NB4 (cell line): ENCODE measurements at regions not wholly inside any gene's neighbourhood (a gene's known extent, or its start where the extent isn't known, plus 50 kb on each side); places are given as distances from the start of the nearest gene placed in this dataset.

Experiments used
- CTCF ChIP-seq: IDR thresholded peaks from one replicate; pipeline ENCODE4 v1.5.1; 2012; ENCODE audit warnings: low read depth, low read length
- POLR2A ChIP-seq: IDR thresholded peaks from 2 replicates; pipeline ENCODE4 v1.6.1; 2011; ENCODE audit warnings: mild to moderate bottlenecking; ENCODE audit not compliant: insufficient read length; ENCODE audit errors: extremely low read depth
- TF ChIP-seq, protein P1 (sequence below): IDR thresholded peaks from 2 replicates; pipeline ENCODE4 v1.6.1; 2011; ENCODE audit warnings: low read depth, low read length

- TF ChIP-seq CTCF (no peak), POLR2A (no peak)
- TF ChIP-seq, protein P1, sequence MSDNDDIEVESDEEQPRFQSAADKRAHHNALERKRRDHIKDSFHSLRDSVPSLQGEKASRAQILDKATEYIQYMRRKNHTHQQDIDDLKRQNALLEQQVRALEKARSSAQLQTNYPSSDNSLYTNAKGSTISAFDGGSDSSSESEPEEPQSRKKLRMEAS, result no peak
Measured at GRCh38 chr4:116847616-116848015, 237.8 kb downstream of the TRAM1L1 start.
